GM23248 (cell line): ENCODE measurements at regions not wholly inside any gene's neighbourhood (a gene's known extent, or its start where the extent isn't known, plus 50 kb on each side); places are given as distances from the start of the nearest gene placed in this dataset.

Source experiments
- DNase-seq: peaks from one replicate; pipeline ENCODE4 v3.0.0-alpha.2; 2015
- H2AFZ ChIP-seq: fragments of 200-600 bp; sonication (generic); 2 replicates; pipeline ENCODE4 v1.6.1; 2016; ENCODE audit warnings: antibody characterized with exemption
- H3F3A ChIP-seq: fragments of 200-600 bp; sonication (generic); 2 replicates; pipeline ENCODE4 v1.6.1; 2016; ENCODE audit warnings: mild to moderate bottlenecking, antibody characterized with exemption, mixed run types; ENCODE audit not compliant: insufficient read depth
- H3K27ac ChIP-seq: fragments of 200-600 bp; sonication (generic); 2 replicates; pipeline ENCODE4 v1.5.1; 2016; ENCODE audit warnings: mild to moderate bottlenecking
- H3K27me3 ChIP-seq: fragments of 200-600 bp; sonication (generic); replicated peaks from 2 replicates; pipeline ENCODE4 v1.6.1; 2016; ENCODE audit warnings: mild to moderate bottlenecking; ENCODE audit not compliant: insufficient read depth
- H3K36me3 ChIP-seq: fragments of 200-600 bp; sonication (generic); 2 replicates; pipeline ENCODE4 v1.6.1; 2016; ENCODE audit warnings: low read depth, mild to moderate bottlenecking
- H3K4me1 ChIP-seq: fragments of 200-600 bp; sonication (generic); 2 replicates; pipeline ENCODE4 v1.6.1; 2016; ENCODE audit warnings: mild to moderate bottlenecking; ENCODE audit not compliant: insufficient read depth
- H3K4me2 ChIP-seq: fragments of 200-600 bp; sonication (generic); one replicate; pipeline ENCODE4 v1.6.1; 2016; ENCODE audit warnings: mild to moderate bottlenecking; ENCODE audit not compliant: unreplicated experiment
- H3K4me3 ChIP-seq: fragments of 200-600 bp; sonication (generic); 2 replicates; pipeline ENCODE4 v1.5.1; 2016; ENCODE audit warnings: mild to moderate bottlenecking
- H3K79me2 ChIP-seq: fragments of 200-600 bp; sonication (generic); 2 replicates; pipeline ENCODE4 v1.6.1; 2016; ENCODE audit warnings: mild to moderate bottlenecking; ENCODE audit not compliant: insufficient read depth
- H3K9ac ChIP-seq: fragments of 200-600 bp; sonication (generic); 2 replicates; pipeline ENCODE4 v1.6.1; 2016; ENCODE audit warnings: mild to moderate bottlenecking
- H3K9me2 ChIP-seq: fragments of 200-600 bp; sonication (generic); 2 replicates; pipeline ENCODE4 v1.6.1; 2016; ENCODE audit warnings: mixed run types, mild to moderate bottlenecking, moderate library complexity; ENCODE audit not compliant: insufficient read depth
- H3K9me3 ChIP-seq: fragments of 200-600 bp; sonication (generic); one replicate; pipeline ENCODE4 v1.6.1; 2017; ENCODE audit warnings: low read depth
- H4K20me1 ChIP-seq: fragments of 200-600 bp; sonication (generic); 2 replicates; pipeline ENCODE4 v1.6.0; 2016; ENCODE audit not compliant: insufficient read depth
- EZH2 ChIP-seq: fragments of 200-600 bp; sonication (generic); IDR thresholded peaks from 2 replicates; pipeline ENCODE4 v1.6.1; 2018; ENCODE audit warnings: antibody characterized with exemption, mild to moderate bottlenecking; ENCODE audit not compliant: insufficient read depth, poor library complexity, severe bottlenecking
- EZH2phosphoT487 ChIP-seq: fragments of 200-600 bp; sonication (generic); IDR thresholded peaks from 2 replicates; pipeline ENCODE4 v1.6.1; 2018; ENCODE audit warnings: antibody characterized with exemption, moderate library complexity, mild to moderate bottlenecking, low read depth; ENCODE audit not compliant: insufficient read depth
- WGBS, 2 experiments: methylation state at CpG; one replicate each; pipeline ENCODE4 v1.1.6; 2015 to 2017; ENCODE audit warnings: low lambda C conversion rate in 2 of 2, low coverage in 1 of 2; ENCODE audit errors: missing lambda C conversion rate in 2 of 2; 5-methylcytosine and 5-hydroxymethylcytosine counted together
- in situ Hi-C: fragments of 300-500 bp; cut with MboI; formaldehyde crosslinking; loops from 2 replicates; pipeline ENCODE4 v1.15.0; 2020

DNA sequence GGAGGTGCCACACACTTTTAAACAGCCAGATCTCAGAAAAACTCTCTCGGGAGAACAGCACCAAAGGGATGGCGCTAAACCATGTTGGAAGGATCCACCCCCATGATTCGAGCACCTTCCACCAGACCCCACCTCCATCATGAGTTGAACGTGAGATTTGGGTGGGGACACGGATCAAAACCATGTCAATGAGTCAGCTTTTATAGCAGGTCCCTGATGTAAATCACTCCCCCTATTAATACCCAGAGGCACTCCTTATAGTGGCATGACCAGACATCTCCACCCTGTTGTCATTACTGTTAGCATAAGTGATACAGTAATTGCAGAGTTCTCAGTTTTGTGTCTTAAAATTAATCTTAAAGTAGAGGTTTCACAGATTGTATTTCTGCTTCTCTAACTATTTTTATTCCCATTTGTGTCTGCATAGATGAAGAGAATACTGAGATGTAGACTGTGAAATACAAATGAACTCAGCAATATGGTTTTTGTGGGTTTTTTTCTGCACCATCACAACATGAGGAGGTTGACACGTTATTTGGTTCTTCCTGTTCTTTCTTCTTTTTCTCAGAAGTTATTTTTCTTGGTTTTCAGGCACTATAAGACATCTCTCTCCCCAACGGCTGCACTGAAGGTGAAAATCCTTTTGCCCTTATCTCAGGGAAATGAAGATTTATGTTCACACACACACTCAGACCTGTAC is 218.2 kb downstream of the ARL4C start:
- Histone ChIP-seq H3K79me2 (no peaks in the 10 kb centered on the region), H3K9ac (no peak overlapping the region), H3K4me3 (no peak overlapping the region), H3F3A (no peaks in the 10 kb centered on the region), H3K9me3 (no peaks in the 10 kb centered on the region), H4K20me1 (no peaks in the 10 kb centered on the region), H3K4me1 (no peaks in the 10 kb centered on the region), H3K36me3 (no peaks in the 10 kb centered on the region), H3K4me2 (no peak overlapping the region), H3K27ac (no peak overlapping the region), H3K27me3 (0 out of 2 replicates have a peak, but pooled peaks cover 6% of the 10 kb centered on the region), H2AFZ (no peak overlapping the region), H3K9me2 (no peaks in the 10 kb centered on the region)
- no peak for DNase-seq
- in situ Hi-C loops, result loop anchor here (25.0 kb wide), 1 partner anchor 209 kb away; the partner anchor contains the start of gene ARL4C
- TF ChIP-seq EZH2 (no peak), EZH2phosphoT487 (no peak)
- 74 to 77% methylated on average over 7 of the region's 7 CpGs for WGBS, 2 experiments

DNA sequence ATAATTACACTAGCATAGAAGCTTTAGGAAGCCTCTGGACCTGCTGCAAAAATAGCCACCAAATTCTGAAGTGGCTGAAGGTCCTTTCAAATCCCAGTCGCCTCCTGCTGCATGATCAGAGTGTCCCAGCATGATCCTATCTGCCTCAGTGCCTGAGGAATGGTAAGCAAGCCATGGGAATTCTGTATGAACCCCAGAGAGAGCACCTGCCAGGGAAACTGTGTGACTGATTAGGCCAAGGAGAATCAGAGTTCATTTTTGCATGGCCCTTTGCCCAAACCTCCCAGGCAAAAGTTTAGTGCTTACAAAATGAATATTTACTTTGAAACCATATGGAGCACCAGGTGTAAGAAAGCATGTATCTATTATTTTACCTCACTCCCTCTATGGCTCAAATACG is 221.4 kb downstream of the ARL4C start:
- no peak overlapping the region for H3K4me3 ChIP-seq
- H2AFZ ChIP-seq, result no peak overlapping the region
- H3K27me3 ChIP-seq, result 0 out of 2 replicates have a peak, but pooled peaks cover 5% of the 10 kb centered on the region
- H4K20me1 ChIP-seq, result no peaks in the 10 kb centered on the region
- H3K79me2 ChIP-seq, result no peaks in the 10 kb centered on the region
- no peaks in the 10 kb centered on the region for H3F3A ChIP-seq
- no peak for TF ChIP-seq EZH2phosphoT487
- WGBS, 2 experiments, result 66 to 84% methylated on average over 2 of the region's 2 CpGs
- H3K36me3 ChIP-seq, result no peaks in the 10 kb centered on the region
- in situ Hi-C loops, result loop anchor here (25.0 kb wide), 1 partner anchor 212 kb away; the partner anchor contains the start of gene ARL4C
- H3K4me2 ChIP-seq, result no peak overlapping the region
- no peaks in the 10 kb centered on the region for H3K9me3 ChIP-seq
- no peaks in the 10 kb centered on the region for H3K9me2 ChIP-seq
- no peak overlapping the region for H3K9ac ChIP-seq
- DNase-seq, result no peak
- H3K27ac ChIP-seq, result no peak overlapping the region
- no peaks in the 10 kb centered on the region for H3K4me1 ChIP-seq

DNA sequence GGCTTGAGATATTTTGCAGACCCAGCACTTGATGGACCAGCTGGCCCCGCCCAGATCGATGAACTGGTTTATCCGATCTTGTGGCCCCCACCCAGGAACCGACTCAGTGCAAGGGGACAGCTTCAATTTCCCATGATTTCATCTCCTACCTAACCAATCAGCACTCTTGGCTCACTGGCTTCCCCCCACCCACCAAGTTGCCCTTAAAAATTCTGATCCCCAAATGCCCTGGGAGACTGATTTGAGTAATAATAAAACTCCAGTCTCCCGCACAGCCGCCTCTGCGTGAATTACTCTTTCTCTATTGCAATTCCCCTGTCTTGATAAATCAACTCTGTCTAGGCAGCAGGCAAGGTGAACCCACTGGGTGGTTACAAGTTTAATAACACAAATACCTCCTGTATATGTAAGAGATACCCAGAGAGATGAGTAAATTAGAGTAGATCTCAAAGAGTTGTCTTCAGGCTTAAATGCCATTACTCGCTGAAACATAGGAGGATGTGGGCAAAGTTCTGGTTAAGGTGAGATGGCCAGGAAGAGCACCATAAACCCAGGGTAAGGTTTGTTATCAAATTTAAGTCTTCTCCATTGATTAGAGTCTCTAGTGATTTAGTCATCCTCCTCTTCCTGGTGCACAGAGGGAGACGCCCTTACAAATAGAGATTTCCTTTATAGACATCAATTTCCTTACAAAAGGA is 222.8 kb downstream of the ARL4C start:
- peaks cover 8% of the 10 kb centered on the region for H3K4me1 ChIP-seq
- no peaks in the 10 kb centered on the region for H4K20me1 ChIP-seq
- H2AFZ ChIP-seq, result no peak overlapping the region
- no peaks in the 10 kb centered on the region; the same call in 1 of the 2 replicates for H3K9me2 ChIP-seq
- TF ChIP-seq EZH2, result no peak
- no peak for TF ChIP-seq EZH2phosphoT487
- no peak overlapping the region for H3K9ac ChIP-seq
- 78 to 81% methylated on average over 9 of the region's 9 CpGs for WGBS, 2 experiments
- no peaks in the 10 kb centered on the region for H3K27me3 ChIP-seq
- H3K9me3 ChIP-seq, result no peaks in the 10 kb centered on the region
- in situ Hi-C loops, result no loop called here
- no peaks in the 10 kb centered on the region for H3K36me3 ChIP-seq
- no peak overlapping the region for H3K27ac ChIP-seq
- no peaks in the 10 kb centered on the region for H3F3A ChIP-seq
- no peak overlapping the region for H3K4me3 ChIP-seq
- H3K79me2 ChIP-seq, result no peaks in the 10 kb centered on the region
- no peak overlapping the region for H3K4me2 ChIP-seq
- DNase-seq, result no peak

- Histone ChIP-seq H4K20me1 (no peaks in the 10 kb centered on the region), H3K36me3 (no peaks in the 10 kb centered on the region), H2AFZ (no peak overlapping the region), H3K27me3 (no peaks in the 10 kb centered on the region), H3K79me2 (no peaks in the 10 kb centered on the region), H3K27ac (no peak overlapping the region), H3K4me2 (no peak overlapping the region), H3K9me3 (no peaks in the 10 kb centered on the region), H3K4me1 (peaks cover 8% of the 10 kb centered on the region), H3F3A (no peaks in the 10 kb centered on the region), H3K4me3 (no peak overlapping the region), H3K9ac (no peak overlapping the region), H3K9me2 (no peaks in the 10 kb centered on the region; the same call in 1 of the 2 replicates)
- in situ Hi-C loops, result no loop called here
- DNase-seq, result no peak
- TF ChIP-seq EZH2phosphoT487 (no peak), EZH2 (no peak)
- WGBS, 2 experiments, result 84 to 87% methylated on average over 5 of the region's 5 CpGs
Measured at GRCh38 chr2:234272069-234272850, 221.8 kb downstream of the SPP2 start.
